Panc1 (cell line): ENCODE measurements at regions not wholly inside any gene's neighbourhood (a gene's known extent, or its start where the extent isn't known, plus 50 kb on each side); places are given as distances from the start of the nearest gene placed in this dataset.

Experiments used
- ATAC-seq: fragments of 200-7000 bp; cut with Tn5 transposase; 2 replicates; pipeline ENCODE4 v1.9.1; 2020; ENCODE audit warnings: mild to moderate bottlenecking, moderate library complexity
- BruUV-seq: library from RNA; stranded (reverse); fragments of 400-500 nt; replicated peaks from 2 replicates; lab custom pipeline; 2021; lab: Mats Ljungman, UMichigan
- CTCF ChIA-PET: fragments of 300-600 bp; sonication (Branson Sonifier 250); formaldehyde crosslinking; loops from one replicate; lab custom pipeline; 2022; ENCODE audit warnings: antibody characterized with exemption; lab: Charles Lee
- POLR2A ChIA-PET: fragments of 300-600 bp; sonication (Branson Sonifier 250); formaldehyde crosslinking; loops from one replicate; lab custom pipeline; 2022; ENCODE audit warnings: antibody characterized with exemption; lab: Charles Lee
- DNase-seq: peaks from one replicate; pipeline ENCODE4 v3.0.0-alpha.2; 2010; ENCODE audit warnings: low read depth, low spot score
- H3K27ac ChIP-seq: 2 replicates; pipeline ENCODE4 v1.5.1; 2011; ENCODE audit warnings: mild to moderate bottlenecking, low read length, inconsistent platforms
- H3K27me3 ChIP-seq: fragments of 200-500 bp; sonication (Bioruptor generic); 2 replicates; pipeline ENCODE4 v1.6.0; 2014; ENCODE audit warnings: low read length, inconsistent platforms; ENCODE audit not compliant: control insufficient read depth, insufficient read depth
- H3K36me3 ChIP-seq: fragments of 200-500 bp; sonication (Bioruptor generic); 2 replicates; pipeline ENCODE4 v1.5.1; 2014; ENCODE audit warnings: inconsistent platforms, mild to moderate bottlenecking, low read length, moderate library complexity; ENCODE audit not compliant: control insufficient read depth, insufficient read depth
- H3K4me1 ChIP-seq: 2 replicates; pipeline ENCODE4 v1.5.1; 2011; ENCODE audit warnings: inconsistent platforms, mild to moderate bottlenecking, low read length, moderate library complexity; ENCODE audit not compliant: control insufficient read depth, insufficient read depth
- H3K4me3 ChIP-seq, 2 experiments: 2 replicates each; pipeline ENCODE4 v1.5.1; 2011 to 2012; ENCODE audit warnings: low read depth in 2 of 2, low read length in 2 of 2, mild to moderate bottlenecking in 2 of 2, inconsistent platforms in 1 of 2, moderate library complexity in 1 of 2
- H3K9me3 ChIP-seq: fragments of 200-500 bp; sonication (Bioruptor generic); 2 replicates; pipeline ENCODE4 v1.5.1; 2014; ENCODE audit warnings: low read depth, mild to moderate bottlenecking, inconsistent platforms, low read length, moderate library complexity; ENCODE audit not compliant: control insufficient read depth, insufficient read depth
- CTCF ChIP-seq: fragments of 450-650 bp; IDR thresholded peaks from 2 replicates; pipeline ENCODE4 v1.5.1; 2017; ENCODE audit warnings: mild to moderate bottlenecking
- POLR2AphosphoS5 ChIP-seq: IDR thresholded peaks from 2 replicates; pipeline ENCODE4 v1.6.1; 2012; ENCODE audit warnings: mild to moderate bottlenecking, low read depth, low read length, moderate library complexity
- REST ChIP-seq, 2 experiments: IDR thresholded peaks; 2 replicates each; pipeline ENCODE4 v1.6.1; 2011 to 2012; ENCODE audit warnings: low read depth in 2 of 2, control low read depth in 1 of 2, low read length in 1 of 2, mild to moderate bottlenecking in 1 of 2, moderate library complexity in 1 of 2; ENCODE audit not compliant: insufficient read depth in 1 of 2
- SIN3A ChIP-seq: IDR thresholded peaks from 2 replicates; pipeline ENCODE4 v1.6.1; 2012; ENCODE audit warnings: low read depth, mild to moderate bottlenecking, low read length, moderate library complexity, borderline replicate concordance; ENCODE audit not compliant: insufficient read depth
- TCF7L2 ChIP-seq: IDR thresholded peaks from 2 replicates; pipeline ENCODE4 v1.6.1; 2011; ENCODE audit warnings: mild to moderate bottlenecking, low read depth, low read length, inconsistent platforms
- in situ Hi-C: cut with HindIII; loops from 2 replicates; pipeline ENCODE4 v1.10.0; 2016; ENCODE audit warnings: low sequenced_read_pairs, low pct_unique_long_range_greater_than_20kb
- intact Hi-C: fragments of 100-400 bp; cut with micrococcal nuclease; formaldehyde crosslinking; loops from one replicate; pipeline ENCODE4 v1.10.0; 2022; ENCODE audit not compliant: unreplicated experiment

- H3K4me3 ChIP-seq: no peak overlapping the region
- no peak overlapping the region for H3K27ac ChIP-seq
- no TSS peak for BruUV-seq
- POLR2A ChIA-PET: no interaction called here
- no peaks in the 10 kb centered on the region for H3K27me3 ChIP-seq
- no peaks in the 10 kb centered on the region for H3K36me3 ChIP-seq
- ATAC-seq (no peak), DNase-seq (no peak)
- CTCF ChIA-PET: no interaction called here
- in situ Hi-C loops (no loop called here), intact Hi-C loops (no loop called here)
- H3K4me1 ChIP-seq: peaks cover 8% of the 10 kb centered on the region; the same call in 1 of the 2 replicates
- H3K9me3 ChIP-seq: no peaks in the 10 kb centered on the region
- no peak for TF ChIP-seq TCF7L2
- TF ChIP-seq POLR2AphosphoS5: no peak
- TF ChIP-seq SIN3A: no peak
- TF ChIP-seq CTCF: no peak
- no peak for TF ChIP-seq REST (IDR thresholded peaks at IDR 0.05; ENCODE audit: insufficient read depth in 1 of 2, low read depth in 2 of 2, low read length in 1 of 2)
Measured at GRCh38 chr2:441258-442022, 153.5 kb upstream of the ALKAL2 start.

- CTCF ChIA-PET: no interaction called here
- intact Hi-C loops (no loop called here), in situ Hi-C loops (no loop called here)
- POLR2A ChIA-PET: no interaction called here
- Histone ChIP-seq H3K4me1 (peaks cover 8% of the 10 kb centered on the region; the same call in 1 of the 2 replicates), H3K9me3 (no peaks in the 10 kb centered on the region), H3K36me3 (no peaks in the 10 kb centered on the region), H3K27ac (no peak overlapping the region), H3K27me3 (no peaks in the 10 kb centered on the region), H3K4me3 (no peak overlapping the region)
- no peak for TF ChIP-seq POLR2AphosphoS5
- TF ChIP-seq CTCF: no peak
- TF ChIP-seq TCF7L2: no peak
- TF ChIP-seq SIN3A: no peak
- no peak for TF ChIP-seq REST (IDR thresholded peaks at IDR 0.05; ENCODE audit: insufficient read depth in 1 of 2, low read depth in 2 of 2, low read length in 1 of 2)
- ATAC-seq (no peak), DNase-seq (no peak)
- no TSS peak for BruUV-seq
Measured at GRCh38 chr2:440403-440740, 152.5 kb upstream of the ALKAL2 start.
